DND-41 (cell line): ENCODE measurements at regions not wholly inside any gene's neighbourhood (a gene's known extent, or its start where the extent isn't known, plus 50 kb on each side); places are given as distances from the start of the nearest gene placed in this dataset.

Experiments
- ATAC-seq: fragments of 200-7000 bp; cut with Tn5 transposase; 3 replicates; pipeline ENCODE4 v1.9.1; 2021; ENCODE audit warnings: low read depth; ENCODE audit not compliant: insufficient read depth
- DNase-seq: peaks from one replicate; pipeline ENCODE4 v3.0.0-alpha.2; 2020
- H2AFZ ChIP-seq: 2 replicates; pipeline ENCODE4 v1.6.0; 2012; ENCODE audit warnings: low read depth, low read length
- H3K27ac ChIP-seq: 2 replicates; pipeline ENCODE4 v1.5.1; 2012; ENCODE audit warnings: low read length, inconsistent platforms
- H3K27me3 ChIP-seq: fragments of 200-600 bp; sonication (generic); 2 replicates; pipeline ENCODE4 v1.6.0; 2012; ENCODE audit warnings: low read length, mild to moderate bottlenecking, inconsistent platforms; ENCODE audit not compliant: insufficient read depth, poor library complexity
- H3K36me3 ChIP-seq: 2 replicates; pipeline ENCODE4 v1.5.1; 2012; ENCODE audit warnings: low read length, inconsistent platforms; ENCODE audit not compliant: insufficient read depth
- H3K4me1 ChIP-seq: 2 replicates; pipeline ENCODE4 v1.5.1; 2012; ENCODE audit warnings: mild to moderate bottlenecking, low read length; ENCODE audit not compliant: insufficient read depth
- H3K4me2 ChIP-seq: 2 replicates; pipeline ENCODE4 v1.6.0; 2012; ENCODE audit warnings: mild to moderate bottlenecking, moderate library complexity, low read length, inconsistent platforms; ENCODE audit not compliant: insufficient read depth
- H3K4me3 ChIP-seq, 2 experiments: fragments of 200-600 bp in 1 of 2; shearing (Covaris generic) in 1 of 2; 2 replicates each; pipeline ENCODE4 v1.5.1; 2012 to 2016; ENCODE audit warnings: inconsistent platforms in 2 of 2, low read length in 2 of 2, mild to moderate bottlenecking in 2 of 2, low read depth in 1 of 2, moderate library complexity in 1 of 2
- H3K79me2 ChIP-seq: 2 replicates; pipeline ENCODE4 v1.6.0; 2012; ENCODE audit warnings: low read length, inconsistent platforms; ENCODE audit not compliant: insufficient read depth
- H3K9ac ChIP-seq: 2 replicates; pipeline ENCODE4 v1.6.0; 2012; ENCODE audit warnings: low read depth, mild to moderate bottlenecking, inconsistent platforms, low read length, moderate library complexity
- H3K9me3 ChIP-seq: 2 replicates; pipeline ENCODE4 v1.5.1; 2012; ENCODE audit warnings: low read length, moderate library complexity, mild to moderate bottlenecking, inconsistent platforms; ENCODE audit not compliant: insufficient read depth, severe bottlenecking
- H4K20me1 ChIP-seq: 2 replicates; pipeline ENCODE4 v1.6.0; 2012; ENCODE audit warnings: low read length; ENCODE audit not compliant: insufficient read depth
- CTCF ChIP-seq: IDR thresholded peaks from 2 replicates; pipeline ENCODE4 v1.5.1; 2012; ENCODE audit warnings: borderline replicate concordance, low read length, moderate library complexity, mild to moderate bottlenecking; ENCODE audit not compliant: poor library complexity, severe bottlenecking; ENCODE audit errors: extremely low read depth
- EZH2 ChIP-seq: IDR thresholded peaks from 3 replicates; pipeline ENCODE4 v1.6.1; 2012; ENCODE audit warnings: borderline replicate concordance, low read depth, mild to moderate bottlenecking, moderate library complexity, low read length, inconsistent platforms; ENCODE audit not compliant: severe bottlenecking

GRCh38 chr16:61057635-61058034 is 978.6 kb downstream of the CDH8 start:
- Histone ChIP-seq H3K27me3 (no peaks in the 10 kb centered on the region), H4K20me1 (no peaks in the 10 kb centered on the region), H3K4me1 (no peaks in the 10 kb centered on the region), H3K79me2 (no peaks in the 10 kb centered on the region), H2AFZ (no peak overlapping the region), H3K9me3 (no peaks in the 10 kb centered on the region), H3K9ac (no peak overlapping the region), H3K4me3 (no peak overlapping the region), H3K27ac (no peak overlapping the region), H3K4me2 (no peak overlapping the region), H3K36me3 (no peaks in the 10 kb centered on the region)
- ATAC-seq (no peak), DNase-seq (no peak)
- no peak for TF ChIP-seq CTCF
- no peak for TF ChIP-seq EZH2

GRCh38 chr16:61050547-61050946 is 985.7 kb downstream of the CDH8 start:
- DNase-seq: no peak
- Histone ChIP-seq H3K27me3 (no peaks in the 10 kb centered on the region), H3K36me3 (no peaks in the 10 kb centered on the region), H3K4me2 (no peak overlapping the region), H3K4me1 (no peaks in the 10 kb centered on the region), H3K9ac (no peak overlapping the region), H3K27ac (no peak overlapping the region), H2AFZ (no peak overlapping the region), H3K4me3 (no peak overlapping the region), H3K9me3 (no peaks in the 10 kb centered on the region), H4K20me1 (no peaks in the 10 kb centered on the region), H3K79me2 (no peaks in the 10 kb centered on the region)
- TF ChIP-seq CTCF: no peak
- no peak for TF ChIP-seq EZH2
- ATAC-seq: no peak

GRCh38 chr16:61045931-61046330 is 990.3 kb downstream of the CDH8 start:
- no peak overlapping the region for H2AFZ ChIP-seq
- no peaks in the 10 kb centered on the region for H3K27me3 ChIP-seq
- TF ChIP-seq CTCF: no peak
- TF ChIP-seq EZH2: no peak
- H3K79me2 ChIP-seq: no peaks in the 10 kb centered on the region
- no peaks in the 10 kb centered on the region for H4K20me1 ChIP-seq
- H3K9me3 ChIP-seq: no peaks in the 10 kb centered on the region
- ATAC-seq (no peak), DNase-seq (no peak)
- H3K27ac ChIP-seq: no peak overlapping the region
- H3K9ac ChIP-seq: no peak overlapping the region
- H3K36me3 ChIP-seq: no peaks in the 10 kb centered on the region
- H3K4me3 ChIP-seq: no peak overlapping the region
- H3K4me2 ChIP-seq: no peak overlapping the region
- no peaks in the 10 kb centered on the region for H3K4me1 ChIP-seq

- DNase-seq: no peak
- Histone ChIP-seq H3K4me1 (no peaks in the 10 kb centered on the region), H3K27me3 (no peaks in the 10 kb centered on the region), H3K36me3 (no peaks in the 10 kb centered on the region), H3K4me3 (no peak overlapping the region), H3K9me3 (no peaks in the 10 kb centered on the region), H3K9ac (no peak overlapping the region), H2AFZ (no peak overlapping the region), H3K4me2 (no peak overlapping the region), H4K20me1 (no peaks in the 10 kb centered on the region), H3K79me2 (no peaks in the 10 kb centered on the region), H3K27ac (no peak overlapping the region)
- TF ChIP-seq EZH2 (no peak), CTCF (no peak)
- no peak for ATAC-seq
Observed at GRCh38 chr16:61042737-61043136, 993.5 kb downstream of the CDH8 start.
